Choroid plexus epithelial cell (primary cell): ENCODE measurements at regions not wholly inside any gene's neighbourhood (a gene's known extent, or its start where the extent isn't known, plus 50 kb on each side); places are given as distances from the start of the nearest gene placed in this dataset.

Experiments
- DNase-seq: peaks from one replicate; pipeline ENCODE4 v3.0.0-alpha.2; 2010; ENCODE audit warnings: low read depth
- H3K4me3 ChIP-seq: 2 replicates; pipeline ENCODE4 v1.5.1; 2011; ENCODE audit warnings: low read depth, mild to moderate bottlenecking, control low read depth, low read length, moderate library complexity
- CTCF ChIP-seq: conservative IDR thresholded peaks from 2 replicates; pipeline ENCODE4 v1.5.1; 2011; ENCODE audit warnings: low read depth, mild to moderate bottlenecking, control low read depth, inconsistent platforms, low read length, moderate library complexity

DNA sequence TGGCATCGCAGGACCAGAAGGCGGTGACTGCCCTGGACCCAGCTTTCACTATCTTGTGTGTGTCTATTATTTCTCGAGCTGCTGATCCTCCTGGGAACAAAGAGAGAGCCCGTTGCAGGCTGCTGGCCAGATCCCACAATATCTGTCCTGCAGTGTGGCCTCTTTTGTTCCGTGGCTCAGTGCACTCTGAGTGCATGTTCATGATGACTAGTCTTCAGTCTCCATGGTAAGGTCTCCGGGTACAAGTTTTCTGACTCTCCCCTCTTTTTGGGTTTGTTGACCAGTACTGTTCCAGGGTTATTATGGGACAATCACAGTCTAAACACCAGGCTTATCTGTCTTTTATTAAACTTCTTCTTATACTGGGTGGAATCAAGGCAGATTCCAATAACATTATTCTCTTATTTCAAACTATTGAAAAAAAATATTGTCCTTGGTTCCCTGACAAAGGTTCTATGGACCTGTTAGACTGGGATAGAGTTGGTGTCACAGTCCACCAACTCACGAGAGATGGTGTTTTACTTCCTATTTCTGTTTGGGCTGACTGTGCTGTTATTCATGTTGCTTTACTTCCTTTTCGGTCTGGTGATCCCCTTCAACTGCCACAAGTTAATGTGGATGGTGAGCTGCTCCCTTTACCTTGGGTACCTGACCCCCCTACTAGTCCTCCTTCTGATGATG lies 192.9 kb upstream of the ALG10B start:
- H3K4me3 ChIP-seq = no peak overlapping the region
- no peak for TF ChIP-seq CTCF

GRCh38 chr12:38124247-38125012 lies 192.1 kb upstream of the ALG10B start:
- no peak overlapping the region for H3K4me3 ChIP-seq
- DNase-seq = no peak
- TF ChIP-seq CTCF = no peak

More for the DNA sequence above, 192.9 kb upstream of the ALG10B start:
- no peak for DNase-seq

- DNase-seq = no peak
- H3K4me3 ChIP-seq = no peak overlapping the region
- no peak for TF ChIP-seq CTCF
These were observed 184.4 kb upstream of the ALG10B start for GRCh38 chr12:38132139-38132538.

- TF ChIP-seq CTCF = no peak
- DNase-seq = no peak
- no peak overlapping the region for H3K4me3 ChIP-seq
These were observed 179.3 kb upstream of the ALG10B start for GRCh38 chr12:38137287-38137686.

GRCh38 chr12:38137716-38138115 lies 178.9 kb upstream of the ALG10B start:
- no peak for DNase-seq
- TF ChIP-seq CTCF = no peak
- H3K4me3 ChIP-seq = no peak overlapping the region

DNA sequence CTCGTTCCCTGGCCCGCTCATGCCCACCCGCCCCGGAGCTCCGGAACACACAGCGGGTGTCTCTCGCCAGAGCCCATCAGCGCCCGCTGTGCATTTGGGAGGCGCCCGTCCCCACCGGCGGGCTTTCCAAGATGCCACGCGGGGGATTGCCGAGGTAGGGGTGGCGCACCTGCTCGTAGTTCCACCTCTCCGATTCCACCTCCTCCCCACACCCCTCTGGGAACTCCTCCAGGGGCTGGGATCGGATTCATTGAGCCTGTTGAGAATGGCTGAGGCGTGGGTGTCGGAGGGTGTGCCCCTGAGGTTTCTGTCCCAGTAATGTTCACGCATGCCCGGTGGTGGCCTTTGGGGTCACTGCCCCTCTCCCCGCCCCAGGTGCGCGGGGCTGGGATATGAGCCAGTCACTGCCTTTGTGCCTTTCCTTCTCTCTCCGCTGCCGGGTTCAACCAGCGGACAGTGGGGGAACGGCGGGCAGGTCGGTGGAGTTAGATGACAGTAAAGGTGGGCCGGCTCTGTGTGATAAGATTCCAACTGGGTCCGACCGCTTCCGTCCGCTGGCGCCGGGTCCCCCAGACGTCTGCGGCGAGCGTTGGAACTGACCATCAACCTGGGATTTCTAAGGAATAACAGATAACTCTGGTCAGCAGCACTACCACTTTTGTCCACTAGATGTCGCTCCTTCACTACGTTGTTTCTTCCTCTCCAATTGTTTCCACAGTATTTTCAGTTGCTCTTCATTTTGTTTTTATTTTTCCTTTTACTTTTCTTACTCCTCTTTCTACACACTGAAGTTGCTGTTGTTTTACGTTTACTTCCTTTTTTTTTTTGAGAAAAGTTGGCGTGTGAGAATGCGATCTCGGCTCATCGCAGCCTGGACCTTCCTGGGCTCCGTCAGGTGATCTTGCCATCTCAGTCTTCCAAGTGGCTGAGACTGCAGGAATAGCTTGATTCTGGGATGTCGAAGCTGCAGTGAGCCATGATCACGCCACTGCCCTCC lies 178.1 kb upstream of the ALG10B start:
- H3K4me3 ChIP-seq = peak overlapping the region; percentile 29
- TF ChIP-seq CTCF = peak; percentile 83
- DNase-seq = peak; percentile 80
